AG08396 (cell line): ENCODE measurements at regions not wholly inside any gene's neighbourhood (a gene's known extent, or its start where the extent isn't known, plus 50 kb on each side); places are given as distances from the start of the nearest gene placed in this dataset.
"Not testable (repeated sequence)": the region's sequence is repeated elsewhere in the genome, so short reads cannot be mapped to it uniquely, and the experiment has no call there.

Experiments used
- DNase-seq: peaks from one replicate; pipeline ENCODE4 v3.0.0; 2012; ENCODE audit warnings: low spot score, mixed read lengths

GRCh38 chr13:109323338-109323737, 463.0 kb downstream of the IRS2 start:
- no peak for DNase-seq

- DNase-seq, result no peak
These were observed 467.3 kb downstream of the IRS2 start for GRCh38 chr13:109318945-109319590.

GRCh38 chr13:109315481-109315880, 470.9 kb downstream of the IRS2 start:
- DNase-seq, result no peak

- DNase-seq, result no peak
These were observed 472.3 kb downstream of the IRS2 start for GRCh38 chr13:109314101-109314500.

GRCh38 chr13:109312399-109312798, 474.0 kb downstream of the IRS2 start:
- DNase-seq, result no peak

- DNase-seq, result not testable (repeated sequence)
These were observed 474.9 kb downstream of the IRS2 start for GRCh38 chr13:109311431-109311976.

- DNase-seq, result no peak
These were observed 476.6 kb downstream of the IRS2 start for GRCh38 chr13:109309625-109310363.

GRCh38 chr13:109307027-109307426, 479.4 kb downstream of the IRS2 start:
- no peak for DNase-seq

- no peak for DNase-seq
These were observed 484.7 kb downstream of the IRS2 start for GRCh38 chr13:109301726-109302125.

- no peak for DNase-seq
These were observed 485.1 kb downstream of the IRS2 start for GRCh38 chr13:109301276-109301675.

- DNase-seq, result peak; percentile 73
These were observed 488.8 kb downstream of the IRS2 start for GRCh38 chr13:109297628-109298027.

GRCh38 chr13:109293166-109293565, 493.2 kb downstream of the IRS2 start:
- DNase-seq, result no peak

GRCh38 chr13:109288151-109288709, 498.2 kb downstream of the IRS2 start:
- no peak for DNase-seq

GRCh38 chr13:109287553-109287952, 498.8 kb downstream of the IRS2 start:
- DNase-seq, result no peak

- no peak for DNase-seq
These were observed 500.8 kb downstream of the IRS2 start for GRCh38 chr13:109285586-109285985.

GRCh38 chr13:109281903-109282635, 504.3 kb downstream of the IRS2 start:
- DNase-seq, result no peak

GRCh38 chr13:109281017-109281902, 505.1 kb downstream of the IRS2 start:
- no peak for DNase-seq

GRCh38 chr13:109276261-109276660, 510.1 kb downstream of the IRS2 start:
- DNase-seq, result no peak

- DNase-seq, result no peak
These were observed 510.5 kb downstream of the IRS2 start for GRCh38 chr13:109275852-109276251.

- no peak for DNase-seq
These were observed 511.1 kb downstream of the IRS2 start for GRCh38 chr13:109275139-109275745.
